ENCODE measurements at regions not wholly inside any gene's neighbourhood (a gene's known extent, or its start where the extent isn't known, plus 50 kb on each side); places are given as distances from the start of the nearest gene placed in this dataset.

DNA sequence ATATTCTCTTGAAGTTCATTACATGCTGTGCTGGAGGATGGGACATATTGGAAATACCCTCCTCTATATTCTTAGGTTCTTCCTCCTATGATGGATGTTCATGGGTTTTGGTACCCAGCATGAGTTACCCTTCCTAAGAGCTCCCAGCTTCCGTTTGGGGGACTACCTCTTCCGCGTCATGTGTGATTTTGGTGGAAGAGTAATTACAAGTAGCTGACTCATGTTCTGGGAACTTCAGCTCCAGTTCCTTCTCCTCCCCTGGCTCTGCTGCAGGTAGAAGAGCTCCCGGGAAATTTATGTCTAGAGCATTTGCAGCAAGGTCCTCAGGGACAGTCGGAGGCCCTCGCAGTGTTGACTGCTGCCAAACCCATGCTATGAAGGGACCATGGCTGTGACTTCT, 208.8 kb upstream of the IL12A start:
- H3K4me3 ChIP-seq = no peak overlapping the region
- H3K27ac ChIP-seq = no peak overlapping the region
- no peak overlapping the region for H3K9ac ChIP-seq (ENCODE audit: insufficient read length)
- no peaks in the 10 kb centered on the region for H3K9me3 ChIP-seq (ENCODE audit: low read depth, low read length)
- DNase-seq (ENCODE audit: low read depth, low spot score) = no peak
- H3K36me3 ChIP-seq (ENCODE audit: insufficient read depth, low read length) = no peaks in the 10 kb centered on the region
- no peak for TF ChIP-seq POLR2AphosphoS5 (IDR thresholded peaks at IDR 0.05; ENCODE audit: borderline replicate concordance, low read depth, low read length)
- no peak for TF ChIP-seq EZH2 (IDR thresholded peaks at IDR 0.05)
- TF ChIP-seq FOXP2 (optimal IDR thresholded peaks at IDR 0.05; ENCODE audit: control extremely low read depth, extremely low read length, insufficient read depth) = no peak

DNA sequence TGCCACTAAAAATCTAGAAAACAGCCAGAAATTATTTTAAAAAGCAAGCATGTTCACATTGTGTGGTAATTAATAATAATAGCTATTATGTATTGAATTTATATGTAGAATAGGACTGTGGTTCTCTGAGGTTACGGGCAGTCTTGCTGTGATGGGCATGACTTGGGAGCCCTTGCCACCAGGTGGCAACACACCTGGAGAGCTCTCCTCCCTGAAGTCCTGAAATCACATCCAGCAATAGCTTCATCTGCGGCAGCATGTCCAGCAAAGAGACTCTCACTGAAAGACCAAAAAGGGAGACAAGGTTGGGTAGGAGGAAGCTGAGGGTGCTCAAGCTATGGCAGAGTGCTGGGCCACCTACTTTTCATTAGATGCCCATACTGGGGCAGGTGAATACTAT, 206.8 kb upstream of the IL12A start:
- no peak for TF ChIP-seq FOXP2 (optimal IDR thresholded peaks at IDR 0.05; ENCODE audit: control extremely low read depth, extremely low read length, insufficient read depth)
- TF ChIP-seq POLR2AphosphoS5 (IDR thresholded peaks at IDR 0.05; ENCODE audit: borderline replicate concordance, low read depth, low read length) = no peak
- TF ChIP-seq EZH2 (IDR thresholded peaks at IDR 0.05) = no peak
- no peak overlapping the region for H3K9ac ChIP-seq (ENCODE audit: insufficient read length)
- no peak overlapping the region for H3K27ac ChIP-seq
- H3K36me3 ChIP-seq (ENCODE audit: insufficient read depth, low read length) = no peaks in the 10 kb centered on the region
- no peak overlapping the region for H3K4me3 ChIP-seq
- H3K9me3 ChIP-seq (ENCODE audit: low read depth, low read length) = no peaks in the 10 kb centered on the region
- DNase-seq (ENCODE audit: low read depth, low spot score) = no peak

DNA sequence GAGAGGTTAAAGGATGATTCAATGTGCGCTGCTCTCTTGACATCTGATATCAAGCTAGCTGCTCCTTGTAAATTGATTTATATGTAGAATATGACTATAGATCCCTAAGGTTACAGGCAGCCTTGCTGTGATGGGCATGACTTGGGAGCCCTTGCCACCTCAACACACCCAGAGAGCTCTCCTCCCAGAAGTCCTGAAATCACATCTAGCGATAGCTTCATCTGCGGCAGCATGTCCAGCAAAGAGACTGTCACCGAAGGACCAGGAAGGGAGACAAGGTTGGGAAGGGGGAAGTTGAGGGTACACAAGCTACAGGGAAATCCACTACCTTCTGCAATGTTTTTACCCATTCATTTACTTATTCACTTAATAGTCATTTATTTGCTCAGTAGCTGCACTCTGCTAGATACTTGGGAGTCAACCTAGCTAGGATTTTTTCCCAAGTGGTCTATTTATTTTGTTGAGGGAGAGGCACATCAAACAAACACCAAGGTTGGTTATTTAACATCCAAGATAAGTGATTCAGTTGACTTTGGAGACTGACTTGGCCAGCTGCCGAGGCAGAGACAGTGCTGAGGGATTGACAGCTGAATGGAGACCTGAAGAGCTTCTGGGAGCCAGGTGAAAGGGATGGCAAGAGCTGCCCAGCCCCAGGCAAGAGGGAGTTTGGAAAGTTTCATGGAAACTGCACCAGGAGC, 205.8 kb upstream of the IL12A start:
- no peaks in the 10 kb centered on the region for H3K9me3 ChIP-seq (ENCODE audit: low read depth, low read length)
- DNase-seq (ENCODE audit: low read depth, low spot score) = no peak
- TF ChIP-seq FOXP2 (optimal IDR thresholded peaks at IDR 0.05; ENCODE audit: control extremely low read depth, extremely low read length, insufficient read depth) (no peak), POLR2AphosphoS5 (IDR thresholded peaks at IDR 0.05; ENCODE audit: borderline replicate concordance, low read depth, low read length) (no peak), EZH2 (IDR thresholded peaks at IDR 0.05) (no peak)
- no peaks in the 10 kb centered on the region for H3K36me3 ChIP-seq (ENCODE audit: insufficient read depth, low read length)
- H3K4me3 ChIP-seq = no peak overlapping the region
- no peak overlapping the region for H3K27ac ChIP-seq
- H3K9ac ChIP-seq (ENCODE audit: insufficient read length) = no peak overlapping the region

DNA sequence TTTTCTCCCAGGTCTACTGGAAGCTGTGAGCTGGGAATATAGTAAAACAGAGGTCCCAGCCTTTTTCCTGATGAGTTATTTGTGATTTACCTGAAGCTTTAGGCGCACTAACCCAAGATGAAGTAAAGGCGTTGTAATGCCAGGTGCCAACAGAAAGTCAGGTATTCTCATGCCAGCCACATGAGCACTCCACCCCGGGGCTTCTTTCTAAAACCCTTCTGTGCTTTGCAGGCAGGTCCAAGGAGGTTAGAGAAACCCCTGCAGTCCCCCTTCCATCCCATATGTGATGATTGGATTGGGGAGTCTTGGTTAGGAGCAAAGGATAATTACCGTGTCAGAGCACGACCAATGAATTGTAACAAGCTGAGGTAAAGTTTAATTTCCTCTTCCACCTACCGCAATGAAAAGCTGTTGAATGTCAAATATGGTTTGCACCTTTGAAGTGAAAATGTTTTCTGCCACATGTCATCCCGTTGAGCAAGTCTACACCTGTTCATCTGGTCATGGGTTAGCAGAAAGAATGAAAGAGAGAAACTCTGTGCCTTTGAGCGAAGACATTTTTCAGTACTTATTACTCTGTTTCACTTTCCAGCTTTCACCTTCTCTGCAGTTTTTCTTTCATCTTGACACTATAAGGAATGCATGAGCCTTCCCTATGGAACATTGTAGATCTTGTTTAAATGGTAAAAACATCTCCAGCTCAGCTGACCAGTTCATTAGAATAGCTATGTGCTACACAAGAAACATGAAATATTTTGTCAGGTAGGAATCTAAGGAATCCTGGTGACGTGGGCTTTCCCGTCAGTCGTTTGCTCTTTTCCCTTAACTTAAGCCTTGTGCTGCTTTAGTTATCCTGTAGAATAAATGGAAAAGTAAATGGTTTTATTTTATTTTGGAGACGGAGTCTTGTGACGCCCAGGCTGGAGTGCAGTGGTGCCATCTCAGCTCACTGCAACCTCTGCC, 204.6 kb upstream of the IL12A start:
- Histone ChIP-seq H3K9ac (ENCODE audit: insufficient read length) (no peak overlapping the region), H3K4me3 (no peak overlapping the region), H3K36me3 (ENCODE audit: insufficient read depth, low read length) (no peaks in the 10 kb centered on the region), H3K9me3 (ENCODE audit: low read depth, low read length) (no peaks in the 10 kb centered on the region), H3K27ac (no peak overlapping the region)
- no peak for TF ChIP-seq FOXP2 (optimal IDR thresholded peaks at IDR 0.05; ENCODE audit: control extremely low read depth, extremely low read length, insufficient read depth)
- TF ChIP-seq EZH2 (IDR thresholded peaks at IDR 0.05) = no peak
- no peak for TF ChIP-seq POLR2AphosphoS5 (IDR thresholded peaks at IDR 0.05; ENCODE audit: borderline replicate concordance, low read depth, low read length)
- DNase-seq (ENCODE audit: low read depth, low spot score) = no peak

DNA sequence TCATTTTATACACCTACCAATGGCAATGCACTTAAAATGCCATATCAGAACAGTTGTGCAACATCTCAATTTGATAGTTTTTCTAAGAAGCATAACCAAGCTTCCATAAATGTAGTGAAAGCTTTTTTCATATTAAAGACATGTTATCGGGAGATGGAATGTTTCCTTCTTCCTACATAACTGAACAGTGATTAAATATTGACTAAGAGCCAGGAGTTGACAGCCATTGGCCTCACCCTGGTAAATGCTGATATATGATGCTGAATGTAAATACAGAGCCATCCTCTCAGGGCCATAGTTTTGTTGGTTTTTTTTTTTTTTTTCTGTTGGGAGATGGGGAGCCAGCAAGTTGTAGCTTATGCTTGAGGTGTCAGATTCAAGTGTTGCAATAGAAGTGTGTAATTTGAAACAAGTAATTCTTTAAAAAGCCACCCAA, 203.3 kb upstream of the IL12A start:
- DNase-seq (ENCODE audit: low read depth, low spot score) = no peak

DNA sequence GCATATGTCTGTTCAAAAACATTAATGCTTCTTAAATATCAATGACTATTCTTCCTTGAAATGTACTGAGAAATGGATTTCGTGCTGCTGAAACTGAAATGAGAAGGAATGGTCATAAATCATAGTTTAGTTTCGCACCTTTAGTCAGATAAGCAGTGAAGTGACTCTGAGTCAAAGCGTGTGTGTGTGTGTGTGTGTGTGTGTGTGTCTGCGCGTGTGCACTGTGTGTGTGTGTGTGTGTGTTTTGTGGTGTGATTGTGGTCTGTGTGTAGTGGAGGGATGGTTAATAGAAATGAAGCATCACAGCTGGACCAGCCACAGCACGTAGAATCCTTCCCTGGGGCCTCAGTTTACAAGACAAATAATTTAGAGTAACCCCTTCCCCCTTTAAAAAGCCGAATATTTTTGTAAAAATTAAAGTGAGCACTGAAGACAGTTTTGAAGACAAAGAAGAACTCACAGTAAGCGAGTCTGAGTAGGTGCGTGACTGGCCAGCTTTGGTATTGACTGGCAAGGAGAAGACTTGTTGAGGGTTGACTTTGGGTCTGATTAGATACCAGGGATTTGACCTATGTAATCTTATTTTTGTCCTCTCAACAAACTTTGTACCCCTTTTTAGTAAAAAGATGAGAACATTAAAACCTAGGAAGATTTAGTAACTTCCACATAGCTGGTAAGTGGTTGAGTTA, 202.0 kb upstream of the IL12A start:
- no peaks in the 10 kb centered on the region for H3K9me3 ChIP-seq (ENCODE audit: low read depth, low read length)
- no peak for TF ChIP-seq EZH2 (IDR thresholded peaks at IDR 0.05)
- no peak for TF ChIP-seq FOXP2 (optimal IDR thresholded peaks at IDR 0.05; ENCODE audit: control extremely low read depth, extremely low read length, insufficient read depth)
- no peak for TF ChIP-seq POLR2AphosphoS5 (IDR thresholded peaks at IDR 0.05; ENCODE audit: borderline replicate concordance, low read depth, low read length)
- DNase-seq (ENCODE audit: low read depth, low spot score) = no peak
- H3K9ac ChIP-seq (ENCODE audit: insufficient read length) = no peak overlapping the region
- H3K27ac ChIP-seq = no peak overlapping the region
- H3K4me3 ChIP-seq = no peak overlapping the region
- no peaks in the 10 kb centered on the region for H3K36me3 ChIP-seq (ENCODE audit: insufficient read depth, low read length)

More for the DNA sequence above, 203.3 kb upstream of the IL12A start:
- no peaks in the 10 kb centered on the region for H3K9me3 ChIP-seq (ENCODE audit: low read depth, low read length)
- H3K9ac ChIP-seq (ENCODE audit: insufficient read length) = no peak overlapping the region
- no peak overlapping the region for H3K4me3 ChIP-seq
- H3K27ac ChIP-seq = no peak overlapping the region
- no peak for TF ChIP-seq FOXP2 (optimal IDR thresholded peaks at IDR 0.05; ENCODE audit: control extremely low read depth, extremely low read length, insufficient read depth)
- TF ChIP-seq POLR2AphosphoS5 (IDR thresholded peaks at IDR 0.05; ENCODE audit: borderline replicate concordance, low read depth, low read length) = no peak
- no peak for TF ChIP-seq EZH2 (IDR thresholded peaks at IDR 0.05)
- no peaks in the 10 kb centered on the region for H3K36me3 ChIP-seq (ENCODE audit: insufficient read depth, low read length)

DNA sequence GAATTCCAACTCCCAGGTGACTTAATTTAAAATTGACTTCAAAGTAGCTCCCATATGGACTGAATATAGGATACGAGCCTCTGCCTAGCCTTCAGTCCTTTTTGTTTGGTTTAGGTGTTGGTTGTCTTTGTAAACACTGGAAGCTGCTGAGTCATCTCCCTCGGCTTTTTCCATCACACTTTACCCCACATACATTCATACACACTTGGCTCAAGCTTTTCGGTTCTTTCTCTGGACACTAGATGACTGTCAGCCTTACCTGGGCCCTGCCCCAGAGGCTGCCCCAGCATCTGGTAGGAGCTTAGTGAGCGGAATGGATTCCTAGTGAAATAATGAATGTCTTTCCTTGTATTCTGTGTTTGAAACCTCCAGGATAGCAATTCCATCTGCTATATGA, 201.5 kb upstream of the IL12A start:
- Histone ChIP-seq H3K4me3 (no peak overlapping the region), H3K9me3 (ENCODE audit: low read depth, low read length) (no peaks in the 10 kb centered on the region), H3K27ac (no peak overlapping the region), H3K36me3 (ENCODE audit: insufficient read depth, low read length) (no peaks in the 10 kb centered on the region), H3K9ac (ENCODE audit: insufficient read length) (no peak overlapping the region)
- TF ChIP-seq EZH2 (IDR thresholded peaks at IDR 0.05) = no peak
- no peak for TF ChIP-seq FOXP2 (optimal IDR thresholded peaks at IDR 0.05; ENCODE audit: control extremely low read depth, extremely low read length, insufficient read depth)
- no peak for TF ChIP-seq POLR2AphosphoS5 (IDR thresholded peaks at IDR 0.05; ENCODE audit: borderline replicate concordance, low read depth, low read length)
- no peak for DNase-seq (ENCODE audit: low read depth, low spot score)

DNA sequence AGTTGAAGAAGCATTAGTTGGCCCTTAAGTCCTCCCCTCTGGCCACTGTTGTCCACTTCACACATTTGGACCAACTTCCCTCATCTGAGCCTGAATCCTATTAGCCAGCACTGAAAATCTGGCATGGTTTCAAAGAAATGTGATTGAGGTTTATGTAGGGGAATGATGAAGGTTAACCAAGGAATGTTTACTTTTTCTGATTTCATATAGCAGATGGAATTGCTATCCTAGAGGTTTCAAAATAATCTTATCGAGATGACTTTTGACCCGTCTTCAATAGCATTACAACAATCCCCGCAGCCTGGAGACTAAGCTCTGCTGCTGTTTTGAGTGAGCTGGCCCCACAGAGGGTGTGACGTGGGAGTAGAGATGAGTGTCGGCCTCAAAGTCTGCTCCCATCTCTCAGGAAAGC, 200.8 kb upstream of the IL12A start:
- no peaks in the 10 kb centered on the region for H3K36me3 ChIP-seq (ENCODE audit: insufficient read depth, low read length)
- H3K9me3 ChIP-seq (ENCODE audit: low read depth, low read length) = no peaks in the 10 kb centered on the region
- H3K27ac ChIP-seq = no peak overlapping the region
- no peak overlapping the region for H3K4me3 ChIP-seq
- TF ChIP-seq POLR2AphosphoS5 (IDR thresholded peaks at IDR 0.05; ENCODE audit: borderline replicate concordance, low read depth, low read length) = no peak
- no peak for TF ChIP-seq FOXP2 (optimal IDR thresholded peaks at IDR 0.05; ENCODE audit: control extremely low read depth, extremely low read length, insufficient read depth)
- TF ChIP-seq EZH2 (IDR thresholded peaks at IDR 0.05) = no peak
- H3K9ac ChIP-seq (ENCODE audit: insufficient read length) = no peak overlapping the region
- no peak for DNase-seq (ENCODE audit: low read depth, low spot score)

Data from SK-N-MC (cell line).